Upper lobe of left lung (tissue), 6 donors: ENCODE measurements at regions not wholly inside any gene's neighbourhood (a gene's known extent, or its start where the extent isn't known, plus 50 kb on each side); places are given as distances from the start of the nearest gene placed in this dataset.

Experiments used
- ATAC-seq, 2 donors: fragments of 200-7000 bp; cut with Tn5 transposase; one replicate each; pipeline ENCODE4 v1.9.1; 2022; ENCODE audit warnings: mild to moderate bottlenecking in 2 of 2, moderate library complexity in 2 of 2; ENCODE audit not compliant: low FRiP score in 2 of 2
- DNase-seq, 2 donors: peaks; one replicate each; pipeline ENCODE4 v3.0.0-alpha.2; 2019 to 2020
- H3K27ac ChIP-seq, 4 donors: fragments of 200-600 bp; sonication (generic); one replicate each; pipeline ENCODE4 v1.5.1; 2016 to 2019
- H3K27me3 ChIP-seq, 4 donors: fragments of 200-600 bp; sonication (generic); one replicate each; pipeline ENCODE4 v1.5.1; 2017 to 2019
- H3K36me3 ChIP-seq, 4 donors: fragments of 200-600 bp; sonication (generic); one replicate each; pipeline ENCODE4 v1.5.1; 2016 to 2019
- H3K4me1 ChIP-seq, 4 donors: fragments of 200-600 bp; sonication (generic); one replicate each; pipeline ENCODE4 v1.5.1; 2018 to 2019
- H3K4me3 ChIP-seq, 4 donors: fragments of 200-600 bp; sonication (generic); one replicate each; pipeline ENCODE4 v1.5.1; 2017 to 2019; ENCODE audit warnings: mild to moderate bottlenecking in 2 of 4, moderate library complexity in 1 of 4
- H3K9me3 ChIP-seq, 4 donors: fragments of 200-600 bp; sonication (generic); one replicate each; pipeline ENCODE4 v1.5.1; 2018 to 2019
- CTCF ChIP-seq, 6 experiments: fragments of 450-650 bp in 4 of 6; fragments of 200-600 bp in 2 of 6; sonication (generic) in 2 of 6; IDR thresholded peaks; one replicate each; pipeline ENCODE4 v1.5.1; 2016 to 2019; ENCODE audit warnings: antibody characterized with exemption in 6 of 6
- EP300 ChIP-seq, 4 donors: sonication (generic); formaldehyde crosslinking; IDR thresholded peaks; one replicate each; pipeline ENCODE4 v1.5.1; 2017; ENCODE audit warnings: antibody characterized with exemption in 4 of 4, control low read depth in 2 of 4
- POLR2A ChIP-seq, 4 donors: fragments of 450-650 bp; IDR thresholded peaks; one replicate each; pipeline ENCODE4 v1.5.1; 2016 to 2017; ENCODE audit warnings: antibody characterized with exemption in 4 of 4, mild to moderate bottlenecking in 2 of 4
- POLR2AphosphoS5 ChIP-seq, 2 donors: sonication (generic); formaldehyde crosslinking; IDR thresholded peaks; one replicate each; pipeline ENCODE4 v1.5.1; 2017; ENCODE audit warnings: antibody characterized with exemption in 2 of 2
- WGBS, 2 donors: methylation state at CpG; one replicate each; pipeline ENCODE4 v1.1.5; 2017 to 2018; 5-methylcytosine and 5-hydroxymethylcytosine counted together
- donor health status: DM: no; HTN: no; CAD: no; lungs with moderate emphysema.
- donor health status: DM: no; HTN: yes; CAD: no; lungs with severe emphysema.

DNA sequence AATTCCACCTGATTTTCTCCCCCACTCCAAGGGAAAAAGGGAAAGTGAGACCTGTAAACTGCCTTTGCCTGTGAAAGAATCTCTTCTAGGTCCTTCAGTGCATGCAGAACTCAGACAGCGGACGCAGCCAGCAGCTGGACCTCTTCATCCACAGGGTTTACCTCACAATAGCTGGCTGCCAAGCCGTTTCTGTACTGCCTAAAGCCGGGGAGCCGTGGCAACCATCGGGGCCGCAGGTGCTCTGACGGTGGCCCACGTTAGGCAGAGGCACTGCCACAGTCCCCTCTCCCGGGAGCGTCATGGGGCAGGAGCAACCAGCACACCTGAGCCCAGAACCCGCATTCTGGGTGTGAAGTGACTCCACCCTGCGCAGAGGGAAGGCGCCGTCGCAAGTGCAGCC, 206.1 kb downstream of the TTLL2 start:
- no peak for DNase-seq
- WGBS, 2 donors = 75 to 87% methylated on average over 8 to 16 of the region's 16 CpGs
- no peak for ATAC-seq
- TF ChIP-seq POLR2A (IDR thresholded peaks at IDR 0.05) (no peak), EP300 (IDR thresholded peaks at IDR 0.05) (no peak), CTCF (IDR thresholded peaks at IDR 0.05) (no peak), POLR2AphosphoS5 (IDR thresholded peaks at IDR 0.05) (no peak)
- Histone ChIP-seq H3K4me3 (no peak overlapping the region), H3K27ac (no peak overlapping the region), H3K9me3 (no peaks in the 10 kb centered on the region), H3K36me3 (no peaks in the 10 kb centered on the region), H3K4me1 (no peaks in the 10 kb centered on the region), H3K27me3 (no peaks in the 10 kb centered on the region)

DNA sequence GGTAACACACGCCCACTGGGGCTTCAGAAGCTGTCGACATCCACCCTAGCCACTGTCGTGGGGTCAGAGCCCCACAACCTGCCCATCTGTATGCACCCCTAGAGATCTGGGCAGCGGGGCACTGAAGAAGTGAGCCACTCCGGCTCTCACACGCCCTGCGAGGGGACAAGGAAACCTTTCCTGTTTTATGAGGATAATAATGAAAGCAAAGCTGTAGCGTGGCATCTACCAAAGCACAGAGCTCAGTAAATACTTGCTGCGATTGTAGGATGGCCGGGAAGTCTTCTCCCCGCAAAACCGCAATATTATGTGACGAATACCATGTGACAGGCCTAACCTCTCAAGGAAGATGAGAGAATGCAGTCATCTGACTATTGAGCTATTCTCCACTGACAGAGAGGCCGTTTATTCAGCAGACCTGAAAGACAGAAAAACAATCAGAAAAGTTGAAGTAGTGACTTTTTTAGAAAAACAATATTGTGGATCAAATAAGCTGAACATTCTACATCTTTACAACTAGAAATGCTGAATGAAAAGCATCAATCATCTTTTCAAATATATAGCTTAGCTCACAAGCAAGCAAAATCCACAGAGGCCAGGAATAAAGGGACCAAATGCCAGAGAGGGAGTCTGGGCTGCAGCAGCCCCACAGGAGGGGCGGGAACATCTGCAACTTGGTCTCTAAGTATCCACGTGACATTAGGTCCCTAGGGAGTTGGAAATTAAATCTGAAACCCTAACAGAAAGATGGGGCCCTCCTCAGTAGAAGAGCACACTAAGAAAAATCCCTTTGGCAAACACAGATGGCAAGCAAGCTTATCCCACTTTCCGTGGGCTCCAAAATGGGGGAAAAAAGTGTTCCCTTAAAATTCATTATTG, 207.8 kb downstream of the TTLL2 start:
- no peak for TF ChIP-seq EP300 (IDR thresholded peaks at IDR 0.05)
- no peak for TF ChIP-seq POLR2AphosphoS5 (IDR thresholded peaks at IDR 0.05)
- TF ChIP-seq CTCF (IDR thresholded peaks at IDR 0.05) = no peak
- no peak for TF ChIP-seq POLR2A (IDR thresholded peaks at IDR 0.05)
- 93 to 95% methylated on average over 17 of the region's 17 CpGs for WGBS, 2 donors
- no peak for ATAC-seq

DNA sequence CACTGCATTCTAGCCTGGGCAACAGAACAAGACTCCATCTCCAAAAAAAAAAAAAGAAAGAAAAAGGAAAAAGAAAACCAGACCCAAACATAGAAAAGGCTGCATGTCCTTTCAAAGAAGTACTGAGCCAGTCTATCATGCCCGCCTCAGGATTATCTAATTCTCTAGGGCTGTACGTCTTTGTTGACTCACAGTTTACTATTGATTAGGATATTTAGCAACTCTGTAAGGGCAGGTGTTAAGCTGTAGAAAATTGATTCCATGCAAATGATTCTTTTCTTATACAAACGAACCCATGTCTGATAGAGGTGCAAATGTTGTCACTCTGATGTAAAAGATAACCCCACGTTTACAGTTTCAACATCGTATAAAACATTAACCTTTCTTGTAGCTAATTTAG, 209.0 kb downstream of the TTLL2 start:
- H3K36me3 ChIP-seq = no peaks in the 10 kb centered on the region
- H3K27ac ChIP-seq = no peak overlapping the region
- no peaks in the 10 kb centered on the region for H3K4me1 ChIP-seq
- H3K9me3 ChIP-seq = no peaks in the 10 kb centered on the region
- no peaks in the 10 kb centered on the region for H3K27me3 ChIP-seq
- WGBS, 2 donors = 51 to 60% methylated on average over 5 of the region's 5 CpGs
- no peak for ATAC-seq
- TF ChIP-seq POLR2AphosphoS5 (IDR thresholded peaks at IDR 0.05) (no peak), CTCF (IDR thresholded peaks at IDR 0.05) (no peak), POLR2A (IDR thresholded peaks at IDR 0.05) (no peak), EP300 (IDR thresholded peaks at IDR 0.05) (no peak)
- H3K4me3 ChIP-seq = no peak overlapping the region
- no peak for DNase-seq

More for the DNA sequence above, 207.8 kb downstream of the TTLL2 start:
- Histone ChIP-seq H3K4me1 (no peaks in the 10 kb centered on the region), H3K4me3 (no peak overlapping the region), H3K27me3 (no peaks in the 10 kb centered on the region), H3K9me3 (no peaks in the 10 kb centered on the region), H3K36me3 (no peaks in the 10 kb centered on the region), H3K27ac (no peak overlapping the region)
- DNase-seq = no peak

DNA sequence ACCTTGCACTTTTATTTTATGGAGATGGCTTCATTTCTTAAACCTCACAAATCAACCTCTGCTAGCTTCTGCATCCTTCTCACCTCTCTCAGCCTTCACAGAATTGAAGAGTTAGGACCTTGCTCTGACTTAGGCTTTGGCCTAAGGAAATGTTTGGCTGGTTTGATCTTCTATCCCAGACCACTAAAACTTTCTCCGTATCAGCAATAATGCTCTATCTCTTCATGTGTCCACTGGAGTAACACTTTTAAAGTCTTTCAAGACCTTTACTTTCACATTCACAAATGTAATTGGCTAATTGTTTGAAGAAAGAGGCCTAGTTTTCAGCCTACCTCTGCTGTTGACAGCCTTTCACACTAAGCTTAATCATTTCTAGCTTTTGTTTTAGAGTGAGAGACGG, 212.9 kb downstream of the TTLL2 start:
- whole genome bisulfite sequencing, 2 donors = 90 to 91% methylated on average over 2 of the region's 2 CpGs
- Histone ChIP-seq H3K27ac (no peak overlapping the region), H3K27me3 (no peaks in the 10 kb centered on the region), H3K9me3 (no peaks in the 10 kb centered on the region), H3K4me3 (no peak overlapping the region), H3K36me3 (no peaks in the 10 kb centered on the region), H3K4me1 (no peaks in the 10 kb centered on the region)
- TF ChIP-seq CTCF (IDR thresholded peaks at IDR 0.05) (no peak), POLR2AphosphoS5 (IDR thresholded peaks at IDR 0.05) (no peak), POLR2A (IDR thresholded peaks at IDR 0.05) (no peak)
- DNase-seq = no peak
- no peak for ATAC-seq

DNA sequence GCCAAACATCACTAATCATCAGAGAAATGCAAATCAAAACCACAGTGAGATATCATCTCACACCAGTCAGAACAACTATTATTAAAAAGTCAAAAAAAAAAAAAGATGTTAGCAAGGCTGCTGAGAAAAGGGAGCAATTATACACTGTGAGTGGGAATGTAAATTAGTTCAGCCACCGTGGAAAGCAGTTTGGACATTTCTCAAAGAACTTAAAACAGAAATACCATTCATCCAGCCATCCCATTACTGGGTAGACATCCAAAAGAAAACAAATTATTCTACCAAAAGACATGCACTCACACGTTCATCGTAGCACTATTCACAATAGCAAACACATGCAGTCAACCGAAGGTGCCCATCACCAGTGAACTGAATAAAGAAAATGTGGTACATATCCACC, 213.9 kb downstream of the TTLL2 start:
- Histone ChIP-seq H3K27ac (no peak overlapping the region), H3K36me3 (no peaks in the 10 kb centered on the region), H3K9me3 (no peaks in the 10 kb centered on the region), H3K27me3 (no peaks in the 10 kb centered on the region), H3K4me1 (peaks cover 0 to 6% (median 5%) of the 10 kb centered on the region in 4 donors), H3K4me3 (no peak overlapping the region)
- ATAC-seq (no peak), DNase-seq (no peak)
- 63 to 64% methylated on average over 4 of the region's 4 CpGs for WGBS, 2 donors
- TF ChIP-seq POLR2A (IDR thresholded peaks at IDR 0.05) = no peak
- no peak for TF ChIP-seq POLR2AphosphoS5 (IDR thresholded peaks at IDR 0.05)
- TF ChIP-seq EP300 (IDR thresholded peaks at IDR 0.05) = no peak
- no peak for TF ChIP-seq CTCF (IDR thresholded peaks at IDR 0.05)
